ENCODE measurements at regions not wholly inside any gene's neighbourhood (a gene's known extent, or its start where the extent isn't known, plus 50 kb on each side); places are given as distances from the start of the nearest gene placed in this dataset.

DNA sequence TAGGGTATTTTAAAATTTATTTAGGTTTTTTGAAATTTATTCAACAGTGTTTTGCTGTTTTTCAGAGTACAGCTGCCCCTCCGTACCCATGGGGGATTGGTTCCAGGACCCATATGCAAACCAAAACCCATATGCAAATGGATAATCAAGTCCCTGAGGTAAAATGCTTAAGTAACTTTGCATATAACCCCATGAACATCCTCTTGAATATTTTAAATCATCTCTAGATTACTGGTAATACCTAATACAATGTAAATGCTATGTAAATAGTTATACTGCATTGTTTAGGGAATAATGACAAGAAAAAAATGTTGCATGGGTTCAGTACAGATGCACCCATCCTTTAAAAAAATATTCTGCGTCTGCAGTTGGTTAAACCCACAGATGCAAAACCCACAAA is 547.9 kb upstream of the CDH4 start:
- TF ChIP-seq TEAD4 (IDR thresholded peaks at IDR 0.05; ENCODE audit: borderline replicate concordance, insufficient read depth) (no peak), FOXM1 (IDR thresholded peaks at IDR 0.05; ENCODE audit: low read depth) (no peak)
- TF ChIP-seq, protein P1, sequence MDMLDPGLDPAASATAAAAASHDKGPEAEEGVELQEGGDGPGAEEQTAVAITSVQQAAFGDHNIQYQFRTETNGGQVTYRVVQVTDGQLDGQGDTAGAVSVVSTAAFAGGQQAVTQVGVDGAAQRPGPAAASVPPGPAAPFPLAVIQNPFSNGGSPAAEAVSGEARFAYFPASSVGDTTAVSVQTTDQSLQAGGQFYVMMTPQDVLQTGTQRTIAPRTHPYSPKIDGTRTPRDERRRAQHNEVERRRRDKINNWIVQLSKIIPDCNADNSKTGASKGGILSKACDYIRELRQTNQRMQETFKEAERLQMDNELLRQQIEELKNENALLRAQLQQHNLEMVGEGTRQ (IDR thresholded peaks at IDR 0.05; ENCODE audit: borderline replicate concordance, low read depth, low read length) = no peak
- TF ChIP-seq, protein P2, sequence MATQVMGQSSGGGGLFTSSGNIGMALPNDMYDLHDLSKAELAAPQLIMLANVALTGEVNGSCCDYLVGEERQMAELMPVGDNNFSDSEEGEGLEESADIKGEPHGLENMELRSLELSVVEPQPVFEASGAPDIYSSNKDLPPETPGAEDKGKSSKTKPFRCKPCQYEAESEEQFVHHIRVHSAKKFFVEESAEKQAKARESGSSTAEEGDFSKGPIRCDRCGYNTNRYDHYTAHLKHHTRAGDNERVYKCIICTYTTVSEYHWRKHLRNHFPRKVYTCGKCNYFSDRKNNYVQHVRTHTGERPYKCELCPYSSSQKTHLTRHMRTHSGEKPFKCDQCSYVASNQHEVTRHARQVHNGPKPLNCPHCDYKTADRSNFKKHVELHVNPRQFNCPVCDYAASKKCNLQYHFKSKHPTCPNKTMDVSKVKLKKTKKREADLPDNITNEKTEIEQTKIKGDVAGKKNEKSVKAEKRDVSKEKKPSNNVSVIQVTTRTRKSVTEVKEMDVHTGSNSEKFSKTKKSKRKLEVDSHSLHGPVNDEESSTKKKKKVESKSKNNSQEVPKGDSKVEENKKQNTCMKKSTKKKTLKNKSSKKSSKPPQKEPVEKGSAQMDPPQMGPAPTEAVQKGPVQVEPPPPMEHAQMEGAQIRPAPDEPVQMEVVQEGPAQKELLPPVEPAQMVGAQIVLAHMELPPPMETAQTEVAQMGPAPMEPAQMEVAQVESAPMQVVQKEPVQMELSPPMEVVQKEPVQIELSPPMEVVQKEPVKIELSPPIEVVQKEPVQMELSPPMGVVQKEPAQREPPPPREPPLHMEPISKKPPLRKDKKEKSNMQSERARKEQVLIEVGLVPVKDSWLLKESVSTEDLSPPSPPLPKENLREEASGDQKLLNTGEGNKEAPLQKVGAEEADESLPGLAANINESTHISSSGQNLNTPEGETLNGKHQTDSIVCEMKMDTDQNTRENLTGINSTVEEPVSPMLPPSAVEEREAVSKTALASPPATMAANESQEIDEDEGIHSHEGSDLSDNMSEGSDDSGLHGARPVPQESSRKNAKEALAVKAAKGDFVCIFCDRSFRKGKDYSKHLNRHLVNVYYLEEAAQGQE (IDR thresholded peaks at IDR 0.05; ENCODE audit: low read depth, low read length) = no peak
- TF ChIP-seq, protein P3, sequence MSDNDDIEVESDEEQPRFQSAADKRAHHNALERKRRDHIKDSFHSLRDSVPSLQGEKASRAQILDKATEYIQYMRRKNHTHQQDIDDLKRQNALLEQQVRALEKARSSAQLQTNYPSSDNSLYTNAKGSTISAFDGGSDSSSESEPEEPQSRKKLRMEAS (IDR thresholded peaks at IDR 0.05; ENCODE audit: low read depth) = no peak
- TF ChIP-seq, protein P4, sequence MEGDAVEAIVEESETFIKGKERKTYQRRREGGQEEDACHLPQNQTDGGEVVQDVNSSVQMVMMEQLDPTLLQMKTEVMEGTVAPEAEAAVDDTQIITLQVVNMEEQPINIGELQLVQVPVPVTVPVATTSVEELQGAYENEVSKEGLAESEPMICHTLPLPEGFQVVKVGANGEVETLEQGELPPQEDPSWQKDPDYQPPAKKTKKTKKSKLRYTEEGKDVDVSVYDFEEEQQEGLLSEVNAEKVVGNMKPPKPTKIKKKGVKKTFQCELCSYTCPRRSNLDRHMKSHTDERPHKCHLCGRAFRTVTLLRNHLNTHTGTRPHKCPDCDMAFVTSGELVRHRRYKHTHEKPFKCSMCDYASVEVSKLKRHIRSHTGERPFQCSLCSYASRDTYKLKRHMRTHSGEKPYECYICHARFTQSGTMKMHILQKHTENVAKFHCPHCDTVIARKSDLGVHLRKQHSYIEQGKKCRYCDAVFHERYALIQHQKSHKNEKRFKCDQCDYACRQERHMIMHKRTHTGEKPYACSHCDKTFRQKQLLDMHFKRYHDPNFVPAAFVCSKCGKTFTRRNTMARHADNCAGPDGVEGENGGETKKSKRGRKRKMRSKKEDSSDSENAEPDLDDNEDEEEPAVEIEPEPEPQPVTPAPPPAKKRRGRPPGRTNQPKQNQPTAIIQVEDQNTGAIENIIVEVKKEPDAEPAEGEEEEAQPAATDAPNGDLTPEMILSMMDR (IDR thresholded peaks at IDR 0.05) = no peak

All from SK-N-SH (cell line).